ENCODE measurements at regions not wholly inside any gene's neighbourhood (a gene's known extent, or its start where the extent isn't known, plus 50 kb on each side); places are given as distances from the start of the nearest gene placed in this dataset.

GRCh38 chr16:85376292-85377095, 236.6 kb upstream of the GSE1 start:
- peaks cover 28% of the 10 kb centered on the region for H3K4me1 ChIP-seq (ENCODE audit: insufficient read depth, low read length)
- TF ChIP-seq CTCF (IDR thresholded peaks at IDR 0.05; ENCODE audit: insufficient read depth, low read depth, low read length) (no peak), EZH2 (IDR thresholded peaks at IDR 0.05; ENCODE audit: insufficient read depth, low read length) (no peak)
- no peak overlapping the region for H3K4me3 Mint-ChIP-seq (ENCODE audit: unreplicated experiment)
- no peak overlapping the region for H3K4me3 ChIP-seq (ENCODE audit: insufficient read depth, low read depth, low read length)
- H3K9ac ChIP-seq (ENCODE audit: low read length) = no peak overlapping the region
- peaks cover 69% of the 10 kb centered on the region for H4K20me1 ChIP-seq (ENCODE audit: insufficient read depth, low read length)
- no peak overlapping the region for H2AFZ ChIP-seq (ENCODE audit: low read depth, low read length)
- H3K4me1 Mint-ChIP-seq (ENCODE audit: low read depth, unreplicated experiment) = peaks cover 13% of the 10 kb centered on the region
- H3K4me2 ChIP-seq (ENCODE audit: low read length) = no peak overlapping the region
- no peaks in the 10 kb centered on the region for H3K36me3 ChIP-seq (ENCODE audit: insufficient read depth, low read length)
- H3K27ac ChIP-seq (ENCODE audit: low read depth, low read length) = no peak overlapping the region
- no peak for DNase-seq (ENCODE audit: low read depth)
- no peaks in the 10 kb centered on the region for H3K9me3 Mint-ChIP-seq (ENCODE audit: unreplicated experiment)
- peaks cover 19% of the 10 kb centered on the region for H3K27me3 Mint-ChIP-seq (ENCODE audit: low read depth, unreplicated experiment)
- no peak for FAIRE-seq
- peaks cover 3% of the 10 kb centered on the region for H3K79me2 ChIP-seq (ENCODE audit: insufficient read depth, low read length)
- H3K27me3 ChIP-seq (ENCODE audit: insufficient read depth, low read length) = no peaks in the 10 kb centered on the region
- no peaks in the 10 kb centered on the region for H3K9me3 ChIP-seq (ENCODE audit: insufficient read depth, low read depth, low read length)
- H3K36me3 Mint-ChIP-seq (ENCODE audit: low read depth, unreplicated experiment) = peaks cover 3% of the 10 kb centered on the region
- no peak overlapping the region for H3K27ac Mint-ChIP-seq (ENCODE audit: unreplicated experiment)

- Mint-ChIP-seq H3K27me3 (ENCODE audit: low read depth, unreplicated experiment) (peaks cover 19% of the 10 kb centered on the region), H3K27ac (ENCODE audit: unreplicated experiment) (no peak overlapping the region)
- TF ChIP-seq CTCF (IDR thresholded peaks at IDR 0.05; ENCODE audit: insufficient read depth, low read depth, low read length) (no peak), EZH2 (IDR thresholded peaks at IDR 0.05; ENCODE audit: insufficient read depth, low read length) (no peak)
These were observed 235.6 kb upstream of the GSE1 start for GRCh38 chr16:85377388-85378144.

More at GRCh38 chr16:85377388-85378144, 235.6 kb upstream of the GSE1 start:
- Histone ChIP-seq H2AFZ (ENCODE audit: low read depth, low read length) (no peak overlapping the region), H3K9ac (ENCODE audit: low read length) (no peak overlapping the region), H3K79me2 (ENCODE audit: insufficient read depth, low read length) (peaks cover 3% of the 10 kb centered on the region), H3K4me2 (ENCODE audit: low read length) (no peak overlapping the region), H3K9me3 (ENCODE audit: insufficient read depth, low read depth, low read length) (no peaks in the 10 kb centered on the region), H3K36me3 (ENCODE audit: insufficient read depth, low read length) (no peaks in the 10 kb centered on the region), H4K20me1 (ENCODE audit: insufficient read depth, low read length) (peaks cover 68% of the 10 kb centered on the region), H3K27me3 (ENCODE audit: insufficient read depth, low read length) (no peaks in the 10 kb centered on the region), H3K27ac (ENCODE audit: low read depth, low read length) (no peak overlapping the region), H3K4me3 (ENCODE audit: insufficient read depth, low read depth, low read length) (no peak overlapping the region), H3K4me1 (ENCODE audit: insufficient read depth, low read length) (peaks cover 34% of the 10 kb centered on the region)
- no peak for DNase-seq (ENCODE audit: low read depth)
- H3K4me3 Mint-ChIP-seq (ENCODE audit: unreplicated experiment) = no peak overlapping the region
- peaks cover 3% of the 10 kb centered on the region for H3K36me3 Mint-ChIP-seq (ENCODE audit: low read depth, unreplicated experiment)
- no peaks in the 10 kb centered on the region for H3K9me3 Mint-ChIP-seq (ENCODE audit: unreplicated experiment)
- FAIRE-seq = no peak
- peaks cover 15% of the 10 kb centered on the region for H3K4me1 Mint-ChIP-seq (ENCODE audit: low read depth, unreplicated experiment)
